Liver (tissue), 8 donors: ENCODE measurements at regions not wholly inside any gene's neighbourhood (a gene's known extent, or its start where the extent isn't known, plus 50 kb on each side); places are given as distances from the start of the nearest gene placed in this dataset.

ENCODE experiments used
- DNase-seq: peaks from one replicate; pipeline ENCODE4 v3.0.0-alpha.2; 2017; ENCODE audit warnings: low spot score
- H3K27ac ChIP-seq, 2 donors: one replicate each; pipeline ENCODE4 v1.7.0; 2013; ENCODE audit warnings: inconsistent platforms in 2 of 2, low read length in 2 of 2, control low read depth in 1 of 2, low read depth in 1 of 2, mild to moderate bottlenecking in 1 of 2
- H3K27me3 ChIP-seq, 4 donors: one replicate each; pipeline versions ENCODE4 v1.6.1 to v1.7.0; 2013; ENCODE audit warnings: low read length in 3 of 4, inconsistent platforms in 1 of 4, mild to moderate bottlenecking in 1 of 4, moderate library complexity in 1 of 4; ENCODE audit not compliant: control insufficient read depth in 4 of 4, insufficient read depth in 4 of 4
- H3K36me3 ChIP-seq, 4 donors: one replicate each; pipeline versions ENCODE4 v1.6.1 to v1.7.0; 2013; ENCODE audit warnings: low read length in 3 of 4, mild to moderate bottlenecking in 3 of 4, low read depth in 1 of 4, moderate library complexity in 1 of 4; ENCODE audit not compliant: control insufficient read depth in 4 of 4, insufficient read depth in 3 of 4
- H3K4me1 ChIP-seq, 4 donors: one replicate each; pipeline versions ENCODE4 v1.6.1 to v1.7.0; 2013; ENCODE audit warnings: low read length in 3 of 4, mild to moderate bottlenecking in 3 of 4, moderate library complexity in 1 of 4; ENCODE audit not compliant: control insufficient read depth in 4 of 4, insufficient read depth in 4 of 4
- H3K4me3 ChIP-seq, 3 donors: one replicate each; pipeline versions ENCODE4 v1.6.1 to v1.7.0; 2013; ENCODE audit warnings: low read length in 3 of 3, control low read depth in 1 of 3, low read depth in 1 of 3, mild to moderate bottlenecking in 1 of 3
- H3K9ac ChIP-seq, 2 donors: one replicate each; pipeline ENCODE4 v1.7.0; 2013; ENCODE audit warnings: low read length in 2 of 2, mild to moderate bottlenecking in 2 of 2, moderate library complexity in 2 of 2, control low read depth in 1 of 2, low read depth in 1 of 2
- H3K9me3 ChIP-seq, 4 donors: one replicate each; pipeline versions ENCODE4 v1.6.1 to v1.7.0; 2013; ENCODE audit warnings: low read length in 3 of 4; ENCODE audit not compliant: control insufficient read depth in 4 of 4
- ATF3 ChIP-seq: IDR thresholded peaks from 2 replicates; pipeline ENCODE4 v1.6.1; 2016; ENCODE audit warnings: antibody characterized with exemption
- FOXA1 ChIP-seq: IDR thresholded peaks from 2 replicates; pipeline ENCODE4 v1.6.1; 2016; ENCODE audit warnings: antibody characterized with exemption
- FOXA2 ChIP-seq: IDR thresholded peaks from 2 replicates; pipeline ENCODE4 v1.6.1; 2016; ENCODE audit warnings: antibody characterized with exemption
- GABPA ChIP-seq, 2 donors: IDR thresholded peaks in 1 of 2; conservative IDR thresholded peaks in 1 of 2; 2 replicates each; pipeline ENCODE4 v1.6.1; 2016; ENCODE audit warnings: antibody characterized with exemption in 2 of 2, mild to moderate bottlenecking in 1 of 2, moderate library complexity in 1 of 2
- HNF4A ChIP-seq, 2 donors: conservative IDR thresholded peaks; 2 replicates each; pipeline ENCODE4 v1.6.1; 2016; ENCODE audit warnings: antibody characterized with exemption in 2 of 2, mild to moderate bottlenecking in 2 of 2
- HNF4G ChIP-seq: IDR thresholded peaks from 2 replicates; pipeline ENCODE4 v1.6.1; 2016; ENCODE audit warnings: antibody characterized with exemption
- JUND ChIP-seq, 2 donors: IDR thresholded peaks; 2 replicates each; pipeline ENCODE4 v1.6.1; 2016; ENCODE audit warnings: antibody characterized with exemption in 2 of 2
- NR2F2 ChIP-seq: IDR thresholded peaks from 2 replicates; pipeline ENCODE4 v1.6.1; 2016; ENCODE audit warnings: antibody characterized with exemption
- RAD21 ChIP-seq, 2 donors: IDR thresholded peaks; 2 replicates each; pipeline ENCODE4 v1.6.1; 2016; ENCODE audit warnings: antibody characterized with exemption in 2 of 2, mild to moderate bottlenecking in 2 of 2
- REST ChIP-seq: IDR thresholded peaks from 2 replicates; pipeline ENCODE4 v1.6.1; 2016; ENCODE audit warnings: antibody characterized with exemption, mild to moderate bottlenecking
- RXRA ChIP-seq, 2 donors: IDR thresholded peaks; 2 replicates each; pipeline ENCODE4 v1.6.1; 2017 to 2018; ENCODE audit warnings: antibody characterized with exemption in 2 of 2, mild to moderate bottlenecking in 1 of 2
- TAF1 ChIP-seq: conservative IDR thresholded peaks from 2 replicates; pipeline ENCODE4 v1.6.1; 2016; ENCODE audit warnings: antibody characterized with exemption, mild to moderate bottlenecking
- YY1 ChIP-seq: IDR thresholded peaks from 2 replicates; pipeline ENCODE4 v1.6.1; 2016; ENCODE audit warnings: antibody characterized with exemption, mild to moderate bottlenecking
- ZBTB33 ChIP-seq: IDR thresholded peaks from 2 replicates; pipeline ENCODE4 v1.6.1; 2016; ENCODE audit warnings: antibody characterized with exemption
- WGBS: extraction: QIAGEN DNeasy Blood & Tissue Kit; methylation state at CpG from one replicate; pipeline ENCODE4 v1.1.7; 2013; 5-methylcytosine and 5-hydroxymethylcytosine counted together
- TF ChIP-seq, protein P1 (sequence below): IDR thresholded peaks from 2 replicates; pipeline ENCODE4 v1.6.1; 2016; ENCODE audit warnings: antibody characterized with exemption
- TF ChIP-seq, protein P2 (sequence below): fragments of 150-350 bp; IDR thresholded peaks from 2 replicates; pipeline ENCODE4 v1.5.1; 2017; ENCODE audit warnings: improper control_type of control experiment, low read depth, low read length; ENCODE audit not compliant: missing input control
- donor health status: healthy.
- donor health status: healthy.
- donor health status: healthy.
- donor health status: healthy.
- donor health status: healthy.

DNA sequence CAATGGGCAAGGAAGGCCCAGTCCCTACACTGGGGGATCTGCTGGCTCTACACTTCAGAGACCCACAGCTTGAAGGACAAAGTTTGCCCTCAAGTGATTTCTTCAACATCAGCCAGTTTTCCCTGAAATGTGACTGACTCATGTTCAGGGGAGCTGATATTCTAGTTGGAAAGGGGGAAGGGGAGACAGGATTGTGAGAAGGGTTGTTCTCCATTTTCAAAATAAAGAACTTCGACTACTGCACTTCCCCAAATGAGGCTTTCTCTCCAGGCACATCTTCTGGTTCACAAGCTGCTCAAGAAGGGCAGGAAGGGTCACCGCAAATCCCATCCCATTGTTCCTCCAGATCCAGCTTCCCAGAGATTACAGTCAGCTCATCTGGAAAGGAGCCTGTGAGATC, 117.6 kb downstream of the BCL2L11 start:
- H3K36me3 ChIP-seq: no peaks in the 10 kb centered on the region
- H3K9ac ChIP-seq: no peak overlapping the region
- WGBS: 90% methylated on average over 2 of the region's 2 CpGs
- H3K4me1 ChIP-seq: no peaks in the 10 kb centered on the region
- no peak overlapping the region for H3K4me3 ChIP-seq
- TF ChIP-seq REST (no peak), ATF3 (no peak), GABPA (IDR thresholded peaks at IDR 0.05 in 1 of 2, conservative IDR thresholded peaks at IDR 0.05 in 1 of 2) (no peak), NR2F2 (no peak), RAD21 (IDR thresholded peaks at IDR 0.05) (no peak), FOXA2 (no peak), JUND (IDR thresholded peaks at IDR 0.05) (no peak), RXRA (IDR thresholded peaks at IDR 0.05) (no peak), ZBTB33 (no peak)
- TF ChIP-seq, protein P1, sequence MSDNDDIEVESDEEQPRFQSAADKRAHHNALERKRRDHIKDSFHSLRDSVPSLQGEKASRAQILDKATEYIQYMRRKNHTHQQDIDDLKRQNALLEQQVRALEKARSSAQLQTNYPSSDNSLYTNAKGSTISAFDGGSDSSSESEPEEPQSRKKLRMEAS: no peak
- no peak for DNase-seq
- no peak overlapping the region for H3K27ac ChIP-seq
- H3K9me3 ChIP-seq: no peaks in the 10 kb centered on the region
- no peaks in the 10 kb centered on the region for H3K27me3 ChIP-seq

DNA sequence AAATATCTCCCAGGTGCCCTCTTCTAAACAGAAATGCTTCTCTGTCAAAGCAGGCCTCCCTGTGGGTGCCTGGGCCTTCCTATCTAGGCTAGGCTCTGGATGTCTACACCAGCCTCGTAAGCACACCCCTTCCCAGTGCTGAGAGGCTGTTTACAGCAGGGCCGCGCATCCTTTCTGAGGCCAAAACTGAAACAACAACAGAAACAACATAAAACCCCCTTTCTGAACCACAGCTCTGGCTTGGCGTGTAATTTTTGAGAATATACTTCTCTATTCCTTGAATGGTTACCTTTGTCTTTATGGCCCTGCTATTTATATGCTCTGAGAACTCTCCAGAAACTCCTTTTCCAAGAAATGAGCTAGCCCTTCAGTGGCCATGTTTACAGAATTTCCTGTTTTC, 118.4 kb downstream of the BCL2L11 start:
- Histone ChIP-seq H3K9ac (no peak overlapping the region), H3K27me3 (no peaks in the 10 kb centered on the region), H3K36me3 (no peaks in the 10 kb centered on the region), H3K9me3 (no peaks in the 10 kb centered on the region), H3K4me3 (no peak overlapping the region), H3K27ac (no peak overlapping the region), H3K4me1 (no peaks in the 10 kb centered on the region)
- DNase-seq: no peak
- TF ChIP-seq RXRA (IDR thresholded peaks at IDR 0.05) (no peak), HNF4G (no peak), RAD21 (IDR thresholded peaks at IDR 0.05) (no peak), NR2F2 (no peak), HNF4A (conservative IDR thresholded peaks at IDR 0.05) (no peak), ZBTB33 (no peak), JUND (IDR thresholded peaks at IDR 0.05) (no peak), FOXA2 (no peak), TAF1 (no peak), FOXA1 (no peak), YY1 (no peak), GABPA (IDR thresholded peaks at IDR 0.05 in 1 of 2, conservative IDR thresholded peaks at IDR 0.05 in 1 of 2) (no peak), ATF3 (no peak)
- TF ChIP-seq, protein P1: no peak
- TF ChIP-seq, protein P2, sequence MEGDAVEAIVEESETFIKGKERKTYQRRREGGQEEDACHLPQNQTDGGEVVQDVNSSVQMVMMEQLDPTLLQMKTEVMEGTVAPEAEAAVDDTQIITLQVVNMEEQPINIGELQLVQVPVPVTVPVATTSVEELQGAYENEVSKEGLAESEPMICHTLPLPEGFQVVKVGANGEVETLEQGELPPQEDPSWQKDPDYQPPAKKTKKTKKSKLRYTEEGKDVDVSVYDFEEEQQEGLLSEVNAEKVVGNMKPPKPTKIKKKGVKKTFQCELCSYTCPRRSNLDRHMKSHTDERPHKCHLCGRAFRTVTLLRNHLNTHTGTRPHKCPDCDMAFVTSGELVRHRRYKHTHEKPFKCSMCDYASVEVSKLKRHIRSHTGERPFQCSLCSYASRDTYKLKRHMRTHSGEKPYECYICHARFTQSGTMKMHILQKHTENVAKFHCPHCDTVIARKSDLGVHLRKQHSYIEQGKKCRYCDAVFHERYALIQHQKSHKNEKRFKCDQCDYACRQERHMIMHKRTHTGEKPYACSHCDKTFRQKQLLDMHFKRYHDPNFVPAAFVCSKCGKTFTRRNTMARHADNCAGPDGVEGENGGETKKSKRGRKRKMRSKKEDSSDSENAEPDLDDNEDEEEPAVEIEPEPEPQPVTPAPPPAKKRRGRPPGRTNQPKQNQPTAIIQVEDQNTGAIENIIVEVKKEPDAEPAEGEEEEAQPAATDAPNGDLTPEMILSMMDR: no peak
- 95% methylated on average over 4 of the region's 4 CpGs for WGBS
